CD8-positive, alpha-beta memory T cell (primary cell): ENCODE measurements at regions not wholly inside any gene's neighbourhood (a gene's known extent, or its start where the extent isn't known, plus 50 kb on each side); places are given as distances from the start of the nearest gene placed in this dataset.

ENCODE experiments used
- CTCF ChIA-PET: fragments of 350-600 bp; sonication (Branson Sonifier 250); formaldehyde crosslinking; loops from one replicate; lab custom pipeline; 2021; ENCODE audit warnings: antibody characterized with exemption; lab: Charles Lee
- POLR2A ChIA-PET: fragments of 350-600 bp; sonication (Branson Sonifier 250); formaldehyde crosslinking; loops from one replicate; lab custom pipeline; 2021; ENCODE audit warnings: antibody characterized with exemption; lab: Charles Lee
- DNase-seq, 5 donors: peaks; one replicate each; pipeline versions ENCODE4 v3.0.0 to v3.0.0-alpha.2; 2020 to 2022; ENCODE audit warnings: mixed read lengths in 1 of 5
- H3K27ac ChIP-seq: one replicate; pipeline ENCODE4 v1.7.0; 2013; ENCODE audit warnings: low read depth, mild to moderate bottlenecking, low read length, moderate library complexity
- H3K27me3 ChIP-seq: 2 replicates; pipeline ENCODE4 v1.7.0; 2013; ENCODE audit warnings: low read length, mild to moderate bottlenecking; ENCODE audit not compliant: insufficient read depth, poor library complexity, severe bottlenecking
- H3K36me3 ChIP-seq: 2 replicates; pipeline ENCODE4 v1.7.0; 2013; ENCODE audit warnings: mild to moderate bottlenecking, low read length, moderate library complexity; ENCODE audit not compliant: insufficient read depth
- H3K4me1 ChIP-seq: 2 replicates; pipeline ENCODE4 v1.7.0; 2013; ENCODE audit warnings: mild to moderate bottlenecking, low read length, moderate library complexity; ENCODE audit not compliant: insufficient read depth
- H3K4me3 ChIP-seq: 2 replicates; pipeline ENCODE4 v1.7.0; 2013; ENCODE audit warnings: mild to moderate bottlenecking, low read length
- H3K9me3 ChIP-seq: 2 replicates; pipeline ENCODE4 v1.7.0; 2013; ENCODE audit warnings: mild to moderate bottlenecking, low read length
- H3K27ac Mint-ChIP-seq, 8 donors: one replicate each; pipeline ENCODE4 v1.8.0; 2020 to 2021; ENCODE audit warnings: mixed read lengths in 8 of 8, mild to moderate bottlenecking in 6 of 8, inconsistent platforms in 3 of 8, moderate library complexity in 3 of 8
- H3K27me3 Mint-ChIP-seq, 2 donors: one replicate each; pipeline ENCODE4 v1.8.0; 2020 to 2021; ENCODE audit warnings: mixed read lengths in 2 of 2, mild to moderate bottlenecking in 1 of 2, moderate library complexity in 1 of 2
- H3K36me3 Mint-ChIP-seq, 3 donors: one replicate each; pipeline ENCODE4 v1.8.0; 2020 to 2021; ENCODE audit warnings: mixed read lengths in 3 of 3, inconsistent platforms in 1 of 3, mild to moderate bottlenecking in 1 of 3
- H3K4me1 Mint-ChIP-seq, 3 donors: one replicate each; pipeline ENCODE4 v1.8.0; 2020 to 2021; ENCODE audit warnings: mixed read lengths in 3 of 3, inconsistent platforms in 1 of 3, mild to moderate bottlenecking in 1 of 3
- H3K4me3 Mint-ChIP-seq, 7 donors: one replicate each; pipeline ENCODE4 v1.8.0; 2020 to 2021; ENCODE audit warnings: mixed read lengths in 7 of 7, mild to moderate bottlenecking in 6 of 7, moderate library complexity in 4 of 7, inconsistent platforms in 2 of 7
- H3K9me3 Mint-ChIP-seq, 5 donors: one replicate each; pipeline ENCODE4 v1.8.0; 2020 to 2022; ENCODE audit warnings: mixed read lengths in 5 of 5, mild to moderate bottlenecking in 3 of 5, moderate library complexity in 2 of 5, inconsistent platforms in 1 of 5

DNA sequence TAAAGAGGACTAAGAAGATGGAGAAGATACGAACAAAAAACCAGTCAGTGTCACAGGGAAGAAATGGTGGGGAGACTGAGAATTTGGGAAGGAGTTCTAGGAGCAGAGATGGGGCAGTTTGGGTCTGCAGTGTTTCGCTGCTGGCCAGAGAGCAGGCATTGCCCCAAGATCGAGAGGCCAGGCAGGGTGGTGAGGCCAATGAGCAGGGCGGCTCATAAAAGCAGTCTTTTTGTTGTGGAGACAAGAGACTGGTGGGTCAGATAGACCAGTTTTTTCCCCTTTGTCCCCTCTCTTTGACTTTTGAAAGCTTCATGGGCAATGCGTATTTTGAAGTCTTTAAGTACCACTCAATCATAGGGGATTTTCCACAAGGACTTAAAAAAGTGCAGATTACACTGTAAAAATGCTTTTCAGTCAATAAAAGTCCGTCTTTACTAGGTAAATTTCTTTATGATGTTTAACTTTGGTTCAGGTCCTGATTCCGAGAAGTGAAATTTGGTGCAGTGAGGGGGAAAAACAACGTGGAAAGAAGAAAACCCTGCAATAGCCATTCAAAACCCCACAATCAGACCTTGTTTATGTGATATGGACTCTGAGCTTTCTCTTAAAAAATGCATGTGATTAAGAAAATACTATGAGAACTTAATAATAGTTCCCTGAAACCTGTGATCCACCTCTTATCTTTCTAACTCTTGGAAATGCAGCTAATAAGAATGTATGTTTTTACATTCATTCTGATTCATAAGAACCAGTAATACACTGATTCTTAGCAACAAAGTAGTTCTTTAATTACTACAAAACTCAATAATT, 338.9 kb downstream of the KLF5 start:
- no peaks in the 10 kb centered on the region for H3K27me3 ChIP-seq
- ChIA-PET CTCF (no interaction called here), POLR2A (no interaction called here)
- H3K36me3 Mint-ChIP-seq, result peaks cover 0 to 2% (median 0%) of the 10 kb centered on the region in 3 donors
- peaks cover 0 to under 1% (median 0%) of the 10 kb centered on the region in 5 donors for H3K9me3 Mint-ChIP-seq
- H3K27ac ChIP-seq, result no peak overlapping the region
- H3K4me3 Mint-ChIP-seq, result no peak overlapping the region
- H3K4me1 Mint-ChIP-seq, result no peaks in the 10 kb centered on the region
- peaks cover 0 to 1% of the 10 kb centered on the region in 2 donors for H3K27me3 Mint-ChIP-seq
- no peaks in the 10 kb centered on the region for H3K36me3 ChIP-seq
- no peak overlapping the region for H3K4me3 ChIP-seq
- no peaks in the 10 kb centered on the region for H3K9me3 ChIP-seq
- DNase-seq, result no peak
- no peaks in the 10 kb centered on the region for H3K4me1 ChIP-seq
- H3K27ac Mint-ChIP-seq, result peak overlapping the region in 1 of 8 donors; percentile 8

DNA sequence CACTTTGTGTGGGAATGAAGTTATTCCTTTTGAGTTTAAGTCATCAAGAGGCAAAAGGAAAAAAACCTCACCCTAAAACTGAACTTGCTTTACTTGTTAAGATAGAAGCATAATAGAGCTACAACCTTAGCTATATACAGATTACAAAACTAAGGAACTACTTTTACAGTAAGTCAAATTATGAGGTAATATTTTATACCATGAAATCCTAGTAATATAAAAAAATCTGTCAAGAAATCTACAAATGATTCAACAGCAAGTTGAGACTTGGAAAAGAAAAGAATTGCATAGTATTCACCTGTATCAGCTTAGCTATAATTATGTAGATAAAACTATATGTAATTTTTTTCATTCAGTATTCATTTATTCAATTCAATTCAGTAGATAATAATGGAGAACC, 335.3 kb downstream of the KLF5 start:
- H3K9me3 Mint-ChIP-seq, result peaks cover 0 to 5% (median 0%) of the 10 kb centered on the region in 5 donors
- H3K36me3 ChIP-seq, result no peaks in the 10 kb centered on the region
- no peaks in the 10 kb centered on the region for H3K36me3 Mint-ChIP-seq
- ChIA-PET POLR2A (no interaction called here), CTCF (no interaction called here)
- DNase-seq, result no peak
- no peak overlapping the region for H3K27ac ChIP-seq
- no peak overlapping the region for H3K27ac Mint-ChIP-seq
- no peak overlapping the region for H3K4me3 ChIP-seq
- no peak overlapping the region for H3K4me3 Mint-ChIP-seq
- H3K4me1 Mint-ChIP-seq, result no peaks in the 10 kb centered on the region
- no peaks in the 10 kb centered on the region for H3K9me3 ChIP-seq
- no peaks in the 10 kb centered on the region for H3K27me3 Mint-ChIP-seq
- H3K27me3 ChIP-seq, result no peaks in the 10 kb centered on the region
- no peaks in the 10 kb centered on the region for H3K4me1 ChIP-seq

- Histone ChIP-seq H3K27ac (no peak overlapping the region), H3K9me3 (no peaks in the 10 kb centered on the region), H3K4me1 (no peaks in the 10 kb centered on the region), H3K36me3 (no peaks in the 10 kb centered on the region), H3K27me3 (no peaks in the 10 kb centered on the region), H3K4me3 (no peak overlapping the region)
- Mint-ChIP-seq H3K27me3 (peaks cover 5 to 8% of the 10 kb centered on the region in 2 donors), H3K4me1 (no peaks in the 10 kb centered on the region), H3K9me3 (peaks cover 0 to 7% (median 2%) of the 10 kb centered on the region in 5 donors), H3K27ac (no peak overlapping the region), H3K36me3 (no peaks in the 10 kb centered on the region), H3K4me3 (no peak overlapping the region)
- no peak for DNase-seq
- ChIA-PET POLR2A (no interaction called here), CTCF (no interaction called here)
These were observed 331.3 kb downstream of the KLF5 start for GRCh38 chr13:73390100-73390499.

- H3K4me3 Mint-ChIP-seq, result no peak overlapping the region
- H3K4me1 Mint-ChIP-seq, result no peaks in the 10 kb centered on the region
- Histone ChIP-seq H3K27ac (no peak overlapping the region), H3K4me3 (no peak overlapping the region), H3K4me1 (no peaks in the 10 kb centered on the region), H3K27me3 (no peaks in the 10 kb centered on the region), H3K9me3 (no peaks in the 10 kb centered on the region), H3K36me3 (no peaks in the 10 kb centered on the region)
- no peaks in the 10 kb centered on the region for H3K36me3 Mint-ChIP-seq
- no peak for DNase-seq
- POLR2A ChIA-PET, result no interaction called here
- peaks cover 0 to 7% (median 2%) of the 10 kb centered on the region in 5 donors for H3K9me3 Mint-ChIP-seq
- CTCF ChIA-PET, result no interaction called here
- H3K27ac Mint-ChIP-seq, result no peak overlapping the region
- peaks cover 5 to 15% of the 10 kb centered on the region in 2 donors for H3K27me3 Mint-ChIP-seq
These were observed 329.8 kb downstream of the KLF5 start for GRCh38 chr13:73388586-73388985.

- H3K27ac ChIP-seq, result no peak overlapping the region
- no peaks in the 10 kb centered on the region for H3K36me3 ChIP-seq
- no peaks in the 10 kb centered on the region for H3K9me3 ChIP-seq
- no peak for DNase-seq
- H3K4me1 Mint-ChIP-seq, result no peaks in the 10 kb centered on the region
- H3K27me3 ChIP-seq, result no peaks in the 10 kb centered on the region
- ChIA-PET POLR2A (no interaction called here), CTCF (interaction anchor here (0.7 kb wide), 1 partner anchor 217 kb away, joined by 3 read pairs; no protein-coding TSS in a partner anchor)
- H3K27ac Mint-ChIP-seq, result no peak overlapping the region
- peaks cover 0 to 3% (median 2%) of the 10 kb centered on the region in 5 donors for H3K9me3 Mint-ChIP-seq
- H3K36me3 Mint-ChIP-seq, result no peaks in the 10 kb centered on the region
- H3K4me1 ChIP-seq, result no peaks in the 10 kb centered on the region
- no peak overlapping the region for H3K4me3 Mint-ChIP-seq
- H3K27me3 Mint-ChIP-seq, result peaks cover 5 to 15% of the 10 kb centered on the region in 2 donors
- no peak overlapping the region for H3K4me3 ChIP-seq
These were observed 328.5 kb downstream of the KLF5 start for GRCh38 chr13:73387318-73387717.

- H3K4me1 ChIP-seq, result no peaks in the 10 kb centered on the region
- Mint-ChIP-seq H3K4me1 (no peaks in the 10 kb centered on the region), H3K4me3 (no peak overlapping the region), H3K36me3 (no peaks in the 10 kb centered on the region), H3K9me3 (peaks cover 0 to 3% (median 2%) of the 10 kb centered on the region in 5 donors), H3K27ac (no peak overlapping the region), H3K27me3 (peaks cover 6 to 15% of the 10 kb centered on the region in 2 donors)
- no peak overlapping the region for H3K27ac ChIP-seq
- no peak for DNase-seq
- POLR2A ChIA-PET, result no interaction called here
- H3K27me3 ChIP-seq, result no peaks in the 10 kb centered on the region
- H3K4me3 ChIP-seq, result no peak overlapping the region
- no peaks in the 10 kb centered on the region for H3K36me3 ChIP-seq
- H3K9me3 ChIP-seq, result no peaks in the 10 kb centered on the region
- CTCF ChIA-PET, result no interaction called here
These were observed 327.0 kb downstream of the KLF5 start for GRCh38 chr13:73385848-73386247.

DNA sequence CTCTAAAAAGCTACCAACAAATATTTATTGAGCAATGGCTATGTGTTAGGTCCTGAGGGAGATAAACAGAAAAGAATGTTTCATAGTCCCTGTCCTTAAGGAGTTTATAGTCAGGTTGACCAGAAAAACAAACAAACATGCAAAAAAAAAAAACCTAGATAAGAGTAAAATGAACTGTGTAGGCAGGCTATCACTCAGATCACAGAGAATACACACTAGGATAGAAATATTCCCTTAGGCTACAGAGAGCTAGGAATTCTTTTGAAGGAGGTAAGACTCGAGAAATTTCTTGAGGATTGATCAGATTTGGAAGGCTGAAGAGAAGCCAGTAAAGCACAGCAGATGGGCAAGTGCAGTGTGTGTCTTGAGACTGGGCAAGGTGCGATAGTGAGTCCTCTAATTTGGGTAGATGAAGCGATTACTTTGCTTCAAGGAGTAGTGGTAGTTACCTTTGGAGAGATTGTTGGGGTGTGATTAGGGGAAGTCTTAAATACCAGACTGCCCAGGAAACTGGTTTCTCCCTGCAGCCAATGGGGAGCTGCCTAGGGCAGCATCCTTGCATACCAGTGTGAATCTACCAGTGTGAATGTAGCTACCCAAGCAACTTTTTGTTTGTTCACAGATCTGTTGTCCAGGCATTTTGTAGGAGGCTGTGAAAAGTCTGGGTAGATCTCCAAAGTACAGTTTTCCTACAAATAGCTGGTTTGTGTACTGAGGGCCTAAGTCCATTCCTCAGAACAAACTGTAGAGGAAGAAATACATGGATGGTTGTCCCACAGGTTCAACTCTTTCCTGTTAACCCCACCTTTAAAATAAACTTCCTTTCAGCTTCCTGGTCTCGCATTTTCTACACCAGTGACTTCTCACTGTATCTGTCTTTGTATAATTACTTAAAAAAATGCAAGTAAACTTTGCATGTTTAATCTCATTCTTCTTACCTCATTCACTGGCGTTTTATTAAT, 314.1 kb downstream of the KLF5 start:
- ChIA-PET CTCF (no interaction called here), POLR2A (no interaction called here)
- no peaks in the 10 kb centered on the region for H3K4me1 Mint-ChIP-seq
- no peak overlapping the region for H3K4me3 Mint-ChIP-seq
- peaks cover 0 to 11% of the 10 kb centered on the region in 2 donors for H3K27me3 Mint-ChIP-seq
- no peaks in the 10 kb centered on the region for H3K9me3 Mint-ChIP-seq
- H3K4me1 ChIP-seq, result no peaks in the 10 kb centered on the region
- DNase-seq, result no peak
- no peak overlapping the region for H3K27ac ChIP-seq
- no peaks in the 10 kb centered on the region for H3K9me3 ChIP-seq
- H3K36me3 Mint-ChIP-seq, result peaks cover 0 to 2% (median 0%) of the 10 kb centered on the region in 3 donors
- no peak overlapping the region for H3K27ac Mint-ChIP-seq
- no peaks in the 10 kb centered on the region for H3K27me3 ChIP-seq
- H3K36me3 ChIP-seq, result no peaks in the 10 kb centered on the region
- H3K4me3 ChIP-seq, result no peak overlapping the region

GRCh38 chr13:73370066-73370465, 311.3 kb downstream of the KLF5 start:
- Mint-ChIP-seq H3K4me1 (no peaks in the 10 kb centered on the region), H3K27ac (no peak overlapping the region), H3K9me3 (no peaks in the 10 kb centered on the region), H3K36me3 (peaks cover 0 to 2% (median 0%) of the 10 kb centered on the region in 3 donors), H3K27me3 (peaks cover 0 to 11% of the 10 kb centered on the region in 2 donors), H3K4me3 (no peak overlapping the region)
- Histone ChIP-seq H3K9me3 (no peaks in the 10 kb centered on the region), H3K4me1 (no peaks in the 10 kb centered on the region), H3K27ac (no peak overlapping the region), H3K27me3 (no peaks in the 10 kb centered on the region), H3K36me3 (no peaks in the 10 kb centered on the region), H3K4me3 (no peak overlapping the region)
- no peak for DNase-seq
- ChIA-PET POLR2A (no interaction called here), CTCF (no interaction called here)
